Kidney (tissue), 13 donors: ENCODE measurements at regions not wholly inside any gene's neighbourhood (a gene's known extent, or its start where the extent isn't known, plus 50 kb on each side); places are given as distances from the start of the nearest gene placed in this dataset.
A peak's percentile ranks its signal among the peaks of the same experiment; 100 is the strongest.

Experiments used
- DNase-seq, 5 donors: peaks; one replicate each; pipeline ENCODE4 v3.0.0-alpha.2; 2013 to 2020
- FAIRE-seq: peaks from 2 replicates; lab custom pipeline; 2012; peaks lifted over from hg19 to GRCh38; lab: Jason Lieb, UNC
- H3K27ac ChIP-seq, 2 donors: one replicate each; pipeline ENCODE4 v1.7.0; 2013; ENCODE audit warnings: low read depth in 2 of 2, low read length in 2 of 2, inconsistent platforms in 1 of 2
- H3K27me3 ChIP-seq: one replicate; pipeline ENCODE4 v1.7.1; 2013; ENCODE audit warnings: low read length, inconsistent platforms; ENCODE audit not compliant: control insufficient read depth, insufficient read depth
- H3K36me3 ChIP-seq, 3 donors: one replicate each; pipeline versions ENCODE4 v1.7.0 to v1.7.1; 2013; ENCODE audit warnings: low read length in 3 of 3, control low read depth in 1 of 3, inconsistent platforms in 1 of 3; ENCODE audit not compliant: insufficient read depth in 3 of 3, control insufficient read depth in 2 of 3
- H3K4me1 ChIP-seq, 3 donors: one replicate each; pipeline versions ENCODE4 v1.7.0 to v1.7.1; 2013; ENCODE audit warnings: low read length in 3 of 3, inconsistent platforms in 1 of 3, low read depth in 1 of 3; ENCODE audit not compliant: control insufficient read depth in 2 of 3, insufficient read depth in 2 of 3
- H3K4me3 ChIP-seq, 3 donors: one replicate each; pipeline versions ENCODE4 v1.7.0 to v1.8.1; 2013; ENCODE audit warnings: low read length in 3 of 3, control low read depth in 1 of 3, inconsistent platforms in 1 of 3
- H3K9ac ChIP-seq, 3 donors: one replicate each; pipeline versions ENCODE4 v1.7.0 to v1.7.1; 2013; ENCODE audit warnings: low read length in 3 of 3, control low read depth in 1 of 3, inconsistent platforms in 1 of 3
- H3K9me3 ChIP-seq, 3 donors: one replicate each; pipeline versions ENCODE4 v1.7.0 to v1.7.1; 2013; ENCODE audit warnings: low read length in 3 of 3, control low read depth in 1 of 3, inconsistent platforms in 1 of 3; ENCODE audit not compliant: control insufficient read depth in 2 of 3, insufficient read depth in 1 of 3
- intact Hi-C: fragments of 100-400 bp; cut with DNase I; formaldehyde crosslinking; loops from one replicate; pipeline ENCODE4 v1.11.1; 2022
- TF ChIP-seq, protein P1 (sequence below): IDR thresholded peaks from 3 replicates; pipeline ENCODE4 v1.5.1; 2012; ENCODE audit warnings: mild to moderate bottlenecking, moderate library complexity, borderline replicate concordance; ENCODE audit not compliant: insufficient read depth; ENCODE audit errors: extremely low read depth
- donor health status: control.
- donor health status: control.
- donor health status: control.
- donor health status: control.
- donor health status: control.
- donor health status: DM: yes; HTN: yes; CAD: no.
- donor health status: Normal renal cell carcinoma (clear cell type).

DNA sequence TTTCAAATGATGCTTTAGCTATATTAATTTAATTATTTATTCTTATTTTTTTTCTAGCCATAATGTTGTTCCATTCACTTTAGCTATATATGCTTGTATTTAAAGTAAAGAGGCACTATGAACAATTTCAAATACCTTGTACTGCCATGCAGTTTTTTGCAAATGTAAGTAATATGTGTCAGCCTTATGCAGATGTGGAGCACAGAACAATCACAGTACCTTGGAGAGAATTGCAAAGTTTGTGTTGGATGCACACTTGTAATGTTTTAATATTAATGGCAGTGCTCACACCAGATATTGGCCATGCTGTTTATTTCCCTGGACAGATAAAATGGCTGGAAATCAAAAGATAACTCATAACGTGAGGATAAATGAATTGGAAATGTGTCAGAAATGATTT, 663.5 kb upstream of the SEMA3D start:
- Histone ChIP-seq H3K9ac (no peak overlapping the region), H3K36me3 (no peaks in the 10 kb centered on the region), H3K27me3 (no peaks in the 10 kb centered on the region), H3K4me3 (no peak overlapping the region), H3K9me3 (no peaks in the 10 kb centered on the region), H3K4me1 (no peaks in the 10 kb centered on the region), H3K27ac (no peak overlapping the region)
- DNase-seq, result no peak
- TF ChIP-seq, protein P1, sequence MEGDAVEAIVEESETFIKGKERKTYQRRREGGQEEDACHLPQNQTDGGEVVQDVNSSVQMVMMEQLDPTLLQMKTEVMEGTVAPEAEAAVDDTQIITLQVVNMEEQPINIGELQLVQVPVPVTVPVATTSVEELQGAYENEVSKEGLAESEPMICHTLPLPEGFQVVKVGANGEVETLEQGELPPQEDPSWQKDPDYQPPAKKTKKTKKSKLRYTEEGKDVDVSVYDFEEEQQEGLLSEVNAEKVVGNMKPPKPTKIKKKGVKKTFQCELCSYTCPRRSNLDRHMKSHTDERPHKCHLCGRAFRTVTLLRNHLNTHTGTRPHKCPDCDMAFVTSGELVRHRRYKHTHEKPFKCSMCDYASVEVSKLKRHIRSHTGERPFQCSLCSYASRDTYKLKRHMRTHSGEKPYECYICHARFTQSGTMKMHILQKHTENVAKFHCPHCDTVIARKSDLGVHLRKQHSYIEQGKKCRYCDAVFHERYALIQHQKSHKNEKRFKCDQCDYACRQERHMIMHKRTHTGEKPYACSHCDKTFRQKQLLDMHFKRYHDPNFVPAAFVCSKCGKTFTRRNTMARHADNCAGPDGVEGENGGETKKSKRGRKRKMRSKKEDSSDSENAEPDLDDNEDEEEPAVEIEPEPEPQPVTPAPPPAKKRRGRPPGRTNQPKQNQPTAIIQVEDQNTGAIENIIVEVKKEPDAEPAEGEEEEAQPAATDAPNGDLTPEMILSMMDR, result no peak
- no peak for FAIRE-seq
- intact Hi-C loops, result no loop called here

DNA sequence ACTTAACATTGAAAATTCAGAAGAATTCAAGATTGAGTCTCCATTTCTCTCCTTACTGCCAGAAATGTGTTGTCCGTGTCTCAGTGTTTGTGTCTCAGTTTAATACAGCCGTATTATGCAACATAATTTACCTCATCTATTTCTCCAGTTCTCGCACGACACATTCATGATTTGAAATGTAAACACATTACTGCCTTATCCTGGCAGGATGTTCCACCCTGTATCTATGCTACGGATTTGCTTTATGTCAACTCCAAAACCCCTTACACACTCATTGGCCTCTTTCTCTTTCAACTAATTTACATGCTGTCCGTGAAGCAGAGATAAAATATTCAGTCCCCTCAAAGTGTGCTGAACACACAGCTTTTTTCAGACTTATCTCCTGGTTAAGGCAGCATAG, 653.7 kb upstream of the SEMA3D start:
- TF ChIP-seq, protein P1, result no peak
- intact Hi-C loops, result no loop called here
- no peak overlapping the region for H3K9ac ChIP-seq

DNA sequence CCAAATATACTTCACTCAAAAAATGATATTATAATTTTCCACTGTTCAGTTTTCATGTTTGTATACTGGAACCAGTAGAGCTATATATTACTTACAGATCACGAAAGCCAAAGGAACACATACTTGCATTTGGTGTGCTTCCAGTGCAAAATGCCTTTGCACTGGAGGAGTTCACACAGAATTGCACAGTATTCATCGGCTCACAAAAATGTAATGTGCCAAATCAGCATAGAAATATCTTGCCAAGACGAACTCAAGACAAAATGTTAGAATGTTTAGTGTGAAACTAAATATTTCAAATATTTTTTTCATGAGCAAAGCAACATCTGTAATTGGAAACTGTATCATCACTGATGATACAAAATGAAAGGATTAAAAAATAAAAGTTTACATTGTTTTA, 646.2 kb upstream of the SEMA3D start:
- Histone ChIP-seq H3K4me1 (no peaks in the 10 kb centered on the region), H3K27ac (no peak overlapping the region), H3K9me3 (no peaks in the 10 kb centered on the region), H3K9ac (no peak overlapping the region), H3K36me3 (no peaks in the 10 kb centered on the region), H3K27me3 (no peaks in the 10 kb centered on the region), H3K4me3 (no peak overlapping the region)
- TF ChIP-seq, protein P1, result no peak
- DNase-seq, result no peak
- no peak for FAIRE-seq
- intact Hi-C loops, result no loop called here

More for the DNA sequence above, 653.7 kb upstream of the SEMA3D start:
- no peak for FAIRE-seq
- Histone ChIP-seq H3K27me3 (no peaks in the 10 kb centered on the region), H3K9me3 (no peaks in the 10 kb centered on the region), H3K4me3 (no peak overlapping the region), H3K27ac (no peak overlapping the region), H3K4me1 (no peaks in the 10 kb centered on the region), H3K36me3 (no peaks in the 10 kb centered on the region)
- no peak for DNase-seq

DNA sequence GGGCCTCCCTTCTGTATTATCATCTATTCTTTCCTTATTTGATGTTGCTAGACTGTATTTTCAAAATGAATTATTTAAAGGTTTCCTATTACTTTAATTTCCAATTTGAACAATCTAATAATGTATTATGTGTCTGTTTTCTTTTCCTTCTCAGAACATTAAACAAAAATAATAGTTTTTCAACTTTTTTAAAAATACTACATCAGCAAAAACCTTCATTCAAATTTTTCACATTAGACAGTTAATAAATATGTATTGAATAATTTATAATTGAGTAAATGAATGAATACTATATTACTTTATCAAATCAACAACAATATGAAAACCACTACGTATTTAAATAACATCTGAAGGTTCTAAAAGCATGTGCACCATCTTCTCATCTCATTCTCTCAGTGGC, 644.1 kb upstream of the SEMA3D start:
- peak; percentile 86 for FAIRE-seq
- Histone ChIP-seq H3K9ac (no peak overlapping the region), H3K27ac (no peak overlapping the region), H3K4me1 (no peaks in the 10 kb centered on the region), H3K27me3 (no peaks in the 10 kb centered on the region), H3K9me3 (no peaks in the 10 kb centered on the region), H3K36me3 (no peaks in the 10 kb centered on the region), H3K4me3 (no peak overlapping the region)
- intact Hi-C loops, result no loop called here
- TF ChIP-seq, protein P1, result no peak
- DNase-seq, result no peak
